A673 (cell line): ENCODE measurements at regions not wholly inside any gene's neighbourhood (a gene's known extent, or its start where the extent isn't known, plus 50 kb on each side); places are given as distances from the start of the nearest gene placed in this dataset.

Source experiments
- BruUV-seq: library from RNA; stranded (reverse); fragments of 400-500 nt; replicated peaks from 2 replicates; lab custom pipeline; 2021; lab: Mats Ljungman, UMichigan
- CTCF ChIA-PET: fragments of 300-600 bp; sonication (Branson Sonifier 250); formaldehyde crosslinking; loops from one replicate; lab custom pipeline; 2022; ENCODE audit warnings: antibody characterized with exemption; lab: Charles Lee
- POLR2A ChIA-PET: fragments of 300-600 bp; sonication (Branson Sonifier 250); formaldehyde crosslinking; loops from one replicate; lab custom pipeline; 2022; ENCODE audit warnings: antibody characterized with exemption; ENCODE audit not compliant: low non-redundant PET; lab: Charles Lee
- DNase-seq: peaks from one replicate; pipeline ENCODE4 v3.0.0-alpha.2; 2015; ENCODE audit warnings: low spot score
- H3K27ac ChIP-seq: fragments of 200-600 bp; sonication (generic); 2 replicates; pipeline ENCODE4 v1.5.1; 2016; ENCODE audit warnings: mixed run types, low read depth, mild to moderate bottlenecking, mixed read lengths, antibody characterized with exemption, low read length; ENCODE audit not compliant: poor library complexity, severe bottlenecking
- H3K27me3 ChIP-seq: fragments of 200-600 bp; sonication (generic); replicated peaks from 2 replicates; pipeline ENCODE4 v1.6.1; 2017; ENCODE audit warnings: mixed run types, low read depth, mild to moderate bottlenecking, mixed read lengths, antibody characterized with exemption, low read length; ENCODE audit not compliant: insufficient read depth, poor library complexity
- H3K36me3 ChIP-seq: fragments of 200-600 bp; sonication (generic); 2 replicates; pipeline ENCODE4 v1.6.1; 2016; ENCODE audit warnings: mixed run types, mild to moderate bottlenecking, mixed read lengths, antibody characterized with exemption, low read length; ENCODE audit not compliant: insufficient read depth, poor library complexity, severe bottlenecking
- H3K4me1 ChIP-seq: fragments of 200-600 bp; sonication (generic); 2 replicates; pipeline ENCODE4 v1.6.1; 2017; ENCODE audit warnings: mixed run types, mild to moderate bottlenecking, mixed read lengths, antibody characterized with exemption, low read length; ENCODE audit not compliant: insufficient read depth, poor library complexity, severe bottlenecking
- H3K4me3 ChIP-seq: fragments of 200-600 bp; sonication (generic); 2 replicates; pipeline ENCODE4 v1.5.1; 2016; ENCODE audit warnings: low read depth, mixed run types, mild to moderate bottlenecking, mixed read lengths, low read length; ENCODE audit not compliant: poor library complexity, severe bottlenecking
- H3K9me3 ChIP-seq: fragments of 200-600 bp; sonication (generic); 2 replicates; pipeline ENCODE4 v1.6.1; 2016; ENCODE audit warnings: mixed run types, low read depth, mild to moderate bottlenecking, mixed read lengths, antibody characterized with exemption, low read length; ENCODE audit not compliant: poor library complexity, severe bottlenecking
- EZH2 ChIP-seq: fragments of 200-600 bp; sonication (generic); IDR thresholded peaks from 2 replicates; pipeline ENCODE4 v1.6.1; 2017; ENCODE audit warnings: borderline replicate concordance, low read depth, mild to moderate bottlenecking, mixed read lengths, antibody characterized with exemption, low read length; ENCODE audit not compliant: poor library complexity, severe bottlenecking
- intact Hi-C: fragments of 100-400 bp; cut with micrococcal nuclease; formaldehyde crosslinking; loops from one replicate; pipeline ENCODE4 v1.10.0; 2022; ENCODE audit not compliant: unreplicated experiment
- TF ChIP-seq, protein P1 (sequence below): fragments of 300-800, 200-600 bp; sonication (generic); conservative IDR thresholded peaks from 2 replicates; pipeline ENCODE4 v1.5.1; 2017; ENCODE audit warnings: low read depth, mild to moderate bottlenecking, antibody characterized with exemption, low read length, moderate library complexity, mixed read lengths

DNA sequence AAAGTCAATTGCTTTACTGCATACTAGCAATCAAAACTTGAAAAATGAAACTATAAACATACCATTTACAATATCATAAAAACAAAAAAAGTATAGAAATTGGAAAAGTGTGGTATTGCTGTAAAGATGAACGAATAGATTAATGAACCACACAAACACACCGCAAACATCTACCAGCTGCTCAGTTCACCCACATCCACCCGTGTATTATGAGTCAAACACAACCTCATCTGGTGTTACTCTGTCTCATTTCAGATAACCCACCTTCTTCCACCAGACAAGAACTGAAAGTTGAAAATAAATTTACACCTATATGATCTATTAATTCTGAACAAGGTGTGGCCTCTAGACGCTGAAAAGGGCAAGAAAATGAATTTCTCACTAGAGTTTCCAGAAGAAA, 53.3 kb downstream of the BLID start:
- Histone ChIP-seq H3K9me3 (peaks cover 31% of the 10 kb centered on the region), H3K27me3 (no peaks in the 10 kb centered on the region), H3K27ac (no peak overlapping the region), H3K4me3 (no peak overlapping the region), H3K36me3 (no peaks in the 10 kb centered on the region), H3K4me1 (no peaks in the 10 kb centered on the region)
- intact Hi-C loops, result no loop called here
- no peak for DNase-seq
- CTCF ChIA-PET, result no interaction called here
- BruUV-seq, result no TSS peak
- TF ChIP-seq, protein P1, sequence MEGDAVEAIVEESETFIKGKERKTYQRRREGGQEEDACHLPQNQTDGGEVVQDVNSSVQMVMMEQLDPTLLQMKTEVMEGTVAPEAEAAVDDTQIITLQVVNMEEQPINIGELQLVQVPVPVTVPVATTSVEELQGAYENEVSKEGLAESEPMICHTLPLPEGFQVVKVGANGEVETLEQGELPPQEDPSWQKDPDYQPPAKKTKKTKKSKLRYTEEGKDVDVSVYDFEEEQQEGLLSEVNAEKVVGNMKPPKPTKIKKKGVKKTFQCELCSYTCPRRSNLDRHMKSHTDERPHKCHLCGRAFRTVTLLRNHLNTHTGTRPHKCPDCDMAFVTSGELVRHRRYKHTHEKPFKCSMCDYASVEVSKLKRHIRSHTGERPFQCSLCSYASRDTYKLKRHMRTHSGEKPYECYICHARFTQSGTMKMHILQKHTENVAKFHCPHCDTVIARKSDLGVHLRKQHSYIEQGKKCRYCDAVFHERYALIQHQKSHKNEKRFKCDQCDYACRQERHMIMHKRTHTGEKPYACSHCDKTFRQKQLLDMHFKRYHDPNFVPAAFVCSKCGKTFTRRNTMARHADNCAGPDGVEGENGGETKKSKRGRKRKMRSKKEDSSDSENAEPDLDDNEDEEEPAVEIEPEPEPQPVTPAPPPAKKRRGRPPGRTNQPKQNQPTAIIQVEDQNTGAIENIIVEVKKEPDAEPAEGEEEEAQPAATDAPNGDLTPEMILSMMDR, result no peak
- no peak for TF ChIP-seq EZH2
- POLR2A ChIA-PET, result no interaction called here

DNA sequence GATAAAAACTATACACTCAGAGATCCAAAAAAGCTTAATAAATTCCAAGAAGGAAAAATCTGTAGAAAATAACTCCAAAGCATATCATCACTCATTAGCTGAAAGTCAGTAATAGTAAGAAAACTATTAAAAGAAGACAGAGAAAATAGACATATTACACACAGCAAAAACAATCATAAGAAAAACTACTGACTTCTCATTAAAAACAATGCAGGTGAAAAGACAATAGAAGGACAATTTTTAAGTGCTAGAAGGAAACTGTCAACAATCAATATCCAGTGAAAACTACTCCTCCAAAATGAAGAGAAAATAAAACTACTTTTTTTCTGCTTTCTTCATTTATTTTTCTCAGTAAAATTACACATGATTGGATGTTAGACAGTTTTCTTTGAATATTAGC, 56.5 kb downstream of the BLID start:
- ChIA-PET CTCF (no interaction called here), POLR2A (no interaction called here)
- Histone ChIP-seq H3K4me3 (no peak overlapping the region), H3K4me1 (no peaks in the 10 kb centered on the region), H3K9me3 (peaks cover 31% of the 10 kb centered on the region), H3K27ac (no peak overlapping the region), H3K36me3 (no peaks in the 10 kb centered on the region), H3K27me3 (no peaks in the 10 kb centered on the region)
- TF ChIP-seq EZH2, result no peak
- TF ChIP-seq, protein P1, result no peak
- BruUV-seq, result no TSS peak
- DNase-seq, result no peak
- intact Hi-C loops, result no loop called here

DNA sequence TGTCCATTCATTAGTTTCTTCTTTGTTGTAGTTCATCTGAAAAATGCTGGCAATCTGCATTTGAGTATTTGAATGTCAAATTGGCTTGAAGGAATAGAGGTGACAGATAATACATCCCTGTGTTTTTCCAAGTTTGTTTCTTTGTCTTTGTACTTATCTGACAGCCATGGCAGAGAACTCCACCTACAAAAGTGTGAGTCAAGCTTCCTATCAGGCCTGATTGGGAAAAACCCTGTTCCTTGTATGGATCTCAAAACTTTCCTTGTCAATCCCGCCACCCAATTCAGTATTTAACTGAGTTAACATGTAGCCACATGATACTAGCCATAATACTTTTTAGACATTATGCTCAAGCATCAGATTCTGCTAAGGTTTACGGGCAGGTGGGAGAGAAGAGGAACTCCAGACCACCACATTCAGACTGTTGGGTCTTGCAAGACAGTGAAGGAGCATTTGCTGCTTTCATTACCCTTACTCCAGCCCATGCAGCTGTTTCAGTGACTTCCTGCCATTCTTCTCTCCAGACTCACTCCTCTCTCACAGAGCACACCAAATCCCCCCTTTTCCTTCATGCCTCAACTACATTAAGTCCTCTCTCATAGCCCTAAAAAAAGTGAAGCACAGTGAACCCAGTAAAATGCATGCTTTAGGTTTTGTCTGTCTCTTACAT, 65.9 kb downstream of the BLID start:
- BruUV-seq, result no TSS peak
- TF ChIP-seq EZH2, result no peak
- TF ChIP-seq, protein P1, result no peak
- no peaks in the 10 kb centered on the region for H3K36me3 ChIP-seq
- H3K4me3 ChIP-seq, result no peak overlapping the region
- ChIA-PET POLR2A (no interaction called here), CTCF (no interaction called here)
- H3K27me3 ChIP-seq, result no peaks in the 10 kb centered on the region
- DNase-seq, result no peak
- intact Hi-C loops, result no loop called here
- H3K9me3 ChIP-seq, result peaks cover 12% of the 10 kb centered on the region
- H3K4me1 ChIP-seq, result no peaks in the 10 kb centered on the region
- no peak overlapping the region for H3K27ac ChIP-seq
